ENCODE measurements at regions not wholly inside any gene's neighbourhood (a gene's known extent, or its start where the extent isn't known, plus 50 kb on each side); places are given as distances from the start of the nearest gene placed in this dataset.

- TF ChIP-seq ATF1 (CRISPR knock-in tag; IDR thresholded peaks at IDR 0.05) (no peak), ESRRA (CRISPR knock-in tag; IDR thresholded peaks at IDR 0.05; ENCODE audit: borderline replicate concordance) (no peak), NR1H2 (CRISPR knock-in tag; IDR thresholded peaks at IDR 0.05) (no peak), JUN (CRISPR knock-in tag; IDR thresholded peaks at IDR 0.05) (no peak), NFE2L1 (CRISPR knock-in tag; IDR thresholded peaks at IDR 0.05) (no peak), ZBTB21 (CRISPR knock-in tag; IDR thresholded peaks at IDR 0.05; ENCODE audit: borderline replicate concordance) (no peak)
- TF ChIP-seq, protein P1, sequence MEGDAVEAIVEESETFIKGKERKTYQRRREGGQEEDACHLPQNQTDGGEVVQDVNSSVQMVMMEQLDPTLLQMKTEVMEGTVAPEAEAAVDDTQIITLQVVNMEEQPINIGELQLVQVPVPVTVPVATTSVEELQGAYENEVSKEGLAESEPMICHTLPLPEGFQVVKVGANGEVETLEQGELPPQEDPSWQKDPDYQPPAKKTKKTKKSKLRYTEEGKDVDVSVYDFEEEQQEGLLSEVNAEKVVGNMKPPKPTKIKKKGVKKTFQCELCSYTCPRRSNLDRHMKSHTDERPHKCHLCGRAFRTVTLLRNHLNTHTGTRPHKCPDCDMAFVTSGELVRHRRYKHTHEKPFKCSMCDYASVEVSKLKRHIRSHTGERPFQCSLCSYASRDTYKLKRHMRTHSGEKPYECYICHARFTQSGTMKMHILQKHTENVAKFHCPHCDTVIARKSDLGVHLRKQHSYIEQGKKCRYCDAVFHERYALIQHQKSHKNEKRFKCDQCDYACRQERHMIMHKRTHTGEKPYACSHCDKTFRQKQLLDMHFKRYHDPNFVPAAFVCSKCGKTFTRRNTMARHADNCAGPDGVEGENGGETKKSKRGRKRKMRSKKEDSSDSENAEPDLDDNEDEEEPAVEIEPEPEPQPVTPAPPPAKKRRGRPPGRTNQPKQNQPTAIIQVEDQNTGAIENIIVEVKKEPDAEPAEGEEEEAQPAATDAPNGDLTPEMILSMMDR (IDR thresholded peaks at IDR 0.05) = no peak
These were observed 295.8 kb upstream of the SGCD start for GRCh38 chr5:156031181-156031580.
